VCaP (cell line): ENCODE measurements at regions not wholly inside any gene's neighbourhood (a gene's known extent, or its start where the extent isn't known, plus 50 kb on each side); places are given as distances from the start of the nearest gene placed in this dataset.

Experiments
- H3K27ac ChIP-seq: fragments of 450-650 bp; 2 replicates; pipeline ENCODE4 v1.5.1; 2017
- TF ChIP-seq, protein P1 (sequence below): fragments of 450-650 bp; conservative IDR thresholded peaks from 2 replicates; pipeline ENCODE4 v1.5.1; 2017; ENCODE audit warnings: mild to moderate bottlenecking, moderate library complexity

DNA sequence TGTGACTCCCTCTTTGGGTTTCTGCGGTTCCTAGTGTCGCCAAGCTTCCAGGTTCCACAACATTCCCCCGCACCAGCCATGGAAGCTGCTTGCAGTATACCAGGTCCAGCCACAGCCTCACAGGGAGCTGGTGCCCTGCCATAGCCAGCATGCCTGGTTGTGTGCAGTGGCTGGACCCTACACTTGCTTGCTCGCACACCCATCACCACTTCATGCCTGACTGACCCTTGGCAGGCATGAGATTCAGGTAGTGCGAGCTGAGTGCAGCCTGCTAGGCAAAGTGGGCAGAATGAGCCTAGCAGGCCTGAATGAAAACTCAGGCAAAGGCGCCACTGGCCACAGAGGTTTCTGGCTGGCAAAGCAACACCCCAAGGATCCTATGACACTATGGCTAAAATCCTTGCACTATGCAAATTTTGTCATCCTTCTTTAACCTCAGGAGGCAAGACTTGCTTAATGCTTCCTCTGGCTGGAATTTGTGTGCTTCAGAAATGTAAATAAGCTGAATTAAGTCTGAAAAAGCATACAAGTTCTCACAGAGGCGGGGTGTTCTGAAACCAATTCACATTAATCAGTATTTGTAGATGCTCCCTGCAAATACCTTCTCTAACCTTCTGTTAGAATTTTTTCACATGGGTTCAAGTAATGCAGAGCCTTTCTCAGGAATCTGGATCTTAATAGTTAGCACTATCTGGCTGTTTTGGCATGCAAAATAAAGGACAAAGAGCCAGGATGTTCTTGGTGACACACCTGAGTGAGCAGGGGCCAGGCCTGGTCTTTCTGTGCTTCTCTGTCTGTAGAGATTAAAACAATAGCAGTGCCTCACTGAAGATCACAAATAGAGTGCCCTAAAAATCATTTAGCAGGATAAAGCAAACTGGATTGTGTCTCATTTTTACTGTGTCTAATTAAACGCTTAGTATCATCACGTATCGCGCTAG lies 256.9 kb downstream of the GPATCH2 start:
- TF ChIP-seq, protein P1, sequence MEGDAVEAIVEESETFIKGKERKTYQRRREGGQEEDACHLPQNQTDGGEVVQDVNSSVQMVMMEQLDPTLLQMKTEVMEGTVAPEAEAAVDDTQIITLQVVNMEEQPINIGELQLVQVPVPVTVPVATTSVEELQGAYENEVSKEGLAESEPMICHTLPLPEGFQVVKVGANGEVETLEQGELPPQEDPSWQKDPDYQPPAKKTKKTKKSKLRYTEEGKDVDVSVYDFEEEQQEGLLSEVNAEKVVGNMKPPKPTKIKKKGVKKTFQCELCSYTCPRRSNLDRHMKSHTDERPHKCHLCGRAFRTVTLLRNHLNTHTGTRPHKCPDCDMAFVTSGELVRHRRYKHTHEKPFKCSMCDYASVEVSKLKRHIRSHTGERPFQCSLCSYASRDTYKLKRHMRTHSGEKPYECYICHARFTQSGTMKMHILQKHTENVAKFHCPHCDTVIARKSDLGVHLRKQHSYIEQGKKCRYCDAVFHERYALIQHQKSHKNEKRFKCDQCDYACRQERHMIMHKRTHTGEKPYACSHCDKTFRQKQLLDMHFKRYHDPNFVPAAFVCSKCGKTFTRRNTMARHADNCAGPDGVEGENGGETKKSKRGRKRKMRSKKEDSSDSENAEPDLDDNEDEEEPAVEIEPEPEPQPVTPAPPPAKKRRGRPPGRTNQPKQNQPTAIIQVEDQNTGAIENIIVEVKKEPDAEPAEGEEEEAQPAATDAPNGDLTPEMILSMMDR: no peak
- no peak overlapping the region for H3K27ac ChIP-seq

DNA sequence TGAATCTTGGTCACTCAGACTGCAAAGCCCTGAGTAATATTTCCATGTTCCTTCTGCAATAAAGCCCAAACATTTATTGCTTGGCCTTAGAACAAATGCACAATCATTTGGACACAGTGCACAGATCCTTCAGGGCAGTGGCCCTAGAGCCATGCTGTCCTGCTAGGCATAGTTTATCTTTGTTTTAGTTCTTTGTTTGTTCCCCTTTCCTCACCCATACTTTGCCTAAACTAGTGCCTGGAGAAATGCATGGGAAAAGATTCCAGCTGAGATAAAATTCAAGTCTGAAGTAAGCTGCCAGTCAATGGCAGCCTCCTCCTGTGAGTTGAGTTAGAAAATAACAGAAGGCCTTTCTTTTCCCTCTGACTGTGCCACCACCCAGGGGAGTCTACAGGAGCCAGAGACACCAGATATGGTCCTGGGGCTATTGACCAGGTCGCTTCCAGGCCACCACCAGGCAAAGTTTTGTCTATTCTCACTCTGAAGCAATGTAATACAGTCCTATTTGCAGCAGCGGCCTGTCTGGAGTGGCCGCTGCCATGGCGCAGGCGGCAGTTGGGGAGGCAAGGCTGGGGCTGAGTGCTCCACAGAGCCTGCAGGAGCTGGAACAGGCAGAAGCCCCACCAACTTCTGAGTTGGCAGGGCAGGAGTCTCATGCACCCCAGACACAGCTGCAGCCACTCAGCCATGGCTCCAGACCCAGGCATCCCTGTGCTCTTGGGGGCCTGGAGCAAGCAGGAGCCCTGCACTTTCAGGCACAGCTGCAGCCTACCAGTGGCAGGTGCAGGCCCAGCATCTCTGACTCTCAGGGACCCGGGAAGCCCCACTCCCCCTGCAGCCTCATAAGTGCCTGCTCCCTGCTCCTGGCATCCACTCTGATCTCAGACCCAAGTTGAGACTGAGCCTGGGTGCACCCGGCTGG lies 258.6 kb downstream of the GPATCH2 start:
- TF ChIP-seq, protein P1: no peak
- no peak overlapping the region for H3K27ac ChIP-seq

DNA sequence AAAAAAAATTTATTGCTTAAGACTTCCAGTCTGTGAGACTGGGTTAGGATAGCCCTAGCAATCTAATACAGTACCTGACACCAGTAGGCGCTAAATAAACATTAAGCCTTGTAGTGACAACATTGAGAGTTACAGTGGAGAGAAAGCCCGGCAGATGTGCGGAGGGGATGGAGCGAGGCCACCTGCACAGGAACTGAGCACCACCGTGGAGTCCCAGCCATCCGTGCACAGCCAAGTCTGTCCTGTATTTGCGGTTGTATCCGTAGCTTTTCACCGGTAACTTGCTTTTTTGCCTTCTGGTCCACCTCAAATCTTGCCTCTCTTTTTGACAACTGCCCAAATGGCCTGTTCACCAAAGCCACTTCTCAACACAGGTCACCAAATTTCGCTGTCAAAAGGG lies 260.1 kb downstream of the GPATCH2 start:
- TF ChIP-seq, protein P1: no peak
- no peak overlapping the region for H3K27ac ChIP-seq

DNA sequence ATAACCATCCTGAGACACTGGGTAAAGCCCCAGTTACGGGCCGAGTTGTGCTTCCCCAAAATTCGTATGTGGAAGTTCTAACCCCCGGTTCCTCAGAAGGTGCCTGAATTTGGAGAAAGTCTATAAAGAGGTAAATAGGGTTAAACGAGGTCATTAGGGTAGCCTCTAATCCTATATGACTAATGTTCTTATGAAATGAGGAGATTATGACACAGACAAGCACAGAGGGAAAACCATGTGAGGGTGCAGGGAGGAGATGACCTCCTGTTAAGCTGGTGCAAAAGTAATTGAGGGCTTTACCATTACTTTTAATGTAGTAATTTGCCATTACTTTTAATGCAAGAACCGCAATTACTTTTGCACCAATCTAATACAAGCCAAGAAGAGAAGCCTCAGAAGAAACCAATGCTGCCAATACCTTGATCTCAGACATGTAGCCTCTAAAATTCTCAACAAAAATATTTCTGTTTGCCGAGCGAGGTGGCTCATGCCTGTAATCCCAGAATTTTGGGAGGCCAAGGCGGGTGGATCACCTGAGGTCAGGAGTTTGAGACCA lies 260.8 kb downstream of the GPATCH2 start:
- TF ChIP-seq, protein P1: no peak
- H3K27ac ChIP-seq: no peak overlapping the region

DNA sequence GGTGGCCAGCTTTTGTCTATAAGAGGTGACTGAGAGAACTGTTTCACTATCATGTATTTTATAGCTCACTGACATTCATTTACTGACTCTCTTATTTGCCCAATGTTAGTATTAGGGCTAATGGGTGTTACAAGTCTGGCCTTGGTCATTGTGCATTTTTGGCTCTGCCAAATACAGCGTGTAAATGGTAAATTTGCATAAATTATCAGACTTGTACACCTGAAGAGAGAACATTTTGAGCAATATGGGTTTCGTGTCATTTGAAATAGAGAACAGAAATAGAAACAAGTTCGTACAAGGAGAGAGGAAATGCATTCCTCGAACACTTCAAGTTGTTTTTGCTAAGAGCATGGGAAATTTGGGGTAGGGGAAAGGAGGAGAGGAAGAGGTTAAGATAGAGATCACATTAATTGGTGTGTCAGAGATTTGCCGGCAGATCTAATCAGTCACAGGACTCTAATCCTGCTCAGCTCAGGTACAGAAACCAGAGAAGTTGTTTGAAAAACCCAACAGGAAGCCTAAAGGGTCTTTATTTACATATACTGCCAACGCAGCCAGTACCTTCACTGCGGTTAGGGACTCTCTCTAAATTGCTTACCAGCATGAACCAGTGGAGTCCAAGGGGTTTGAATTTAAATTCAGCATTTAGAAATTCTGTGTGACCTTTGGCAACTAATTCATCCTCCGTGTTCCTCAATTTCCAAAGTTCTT lies 261.5 kb downstream of the GPATCH2 start:
- H3K27ac ChIP-seq: no peak overlapping the region
- TF ChIP-seq, protein P1: no peak

DNA sequence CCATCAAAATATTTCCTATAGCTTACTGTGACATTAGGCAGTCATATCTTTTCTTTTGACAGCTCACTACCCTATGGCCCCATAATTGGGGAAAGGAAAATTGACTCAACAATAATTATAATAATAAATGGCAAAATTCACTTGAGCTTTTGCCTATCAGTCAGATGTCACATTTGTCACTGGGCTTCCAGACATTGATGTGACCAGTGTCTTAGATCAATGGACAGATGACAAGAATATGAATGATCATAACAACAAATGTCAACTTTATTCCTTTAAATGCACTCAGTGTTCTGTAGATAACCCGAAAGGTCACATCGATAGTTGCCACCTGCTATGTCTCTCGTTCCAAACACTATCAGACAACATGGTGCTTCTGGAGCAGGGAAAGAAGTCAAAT lies 266.7 kb downstream of the GPATCH2 start:
- no peak overlapping the region for H3K27ac ChIP-seq
- TF ChIP-seq, protein P1: no peak
